Nephron progenitor cell (in vitro differentiated cells): ENCODE measurements at regions not wholly inside any gene's neighbourhood (a gene's known extent, or its start where the extent isn't known, plus 50 kb on each side); places are given as distances from the start of the nearest gene placed in this dataset.

Experiments used
- DNase-seq: peaks from one replicate; pipeline ENCODE4 v3.0.0; 2021
- H3K27ac Mint-ChIP-seq: 2 replicates; pipeline ENCODE4 v1.8.0; 2021; ENCODE audit warnings: mild to moderate bottlenecking, moderate library complexity, mixed read lengths
- H3K27me3 Mint-ChIP-seq: 2 replicates; pipeline ENCODE4 v1.8.0; 2021; ENCODE audit warnings: mild to moderate bottlenecking, low read depth, mixed read lengths; ENCODE audit not compliant: poor library complexity
- H3K36me3 Mint-ChIP-seq: 2 replicates; pipeline ENCODE4 v1.8.0; 2021; ENCODE audit warnings: low read depth, mixed read lengths
- H3K4me1 Mint-ChIP-seq: 2 replicates; pipeline ENCODE4 v1.8.0; 2021; ENCODE audit warnings: mixed read lengths
- H3K4me3 Mint-ChIP-seq: 2 replicates; pipeline ENCODE4 v1.8.0; 2021; ENCODE audit warnings: mild to moderate bottlenecking, moderate library complexity, mixed read lengths
- H3K9me3 Mint-ChIP-seq: 2 replicates; pipeline ENCODE4 v1.8.0; 2021; ENCODE audit warnings: mild to moderate bottlenecking, moderate library complexity, mixed read lengths
- CTCF ChIP-seq: fragments of 200-600 bp; sonication (generic); IDR thresholded peaks from 2 replicates; pipeline ENCODE4 v1.5.0; 2021; ENCODE audit warnings: antibody characterized with exemption

- H3K27ac Mint-ChIP-seq = no peak overlapping the region
- no peaks in the 10 kb centered on the region for H3K9me3 Mint-ChIP-seq
- peaks cover 5% of the 10 kb centered on the region for H3K27me3 Mint-ChIP-seq
- no peak for TF ChIP-seq CTCF
- no peaks in the 10 kb centered on the region for H3K4me1 Mint-ChIP-seq
- DNase-seq = no peak
- H3K36me3 Mint-ChIP-seq = no peaks in the 10 kb centered on the region
- no peak overlapping the region for H3K4me3 Mint-ChIP-seq
Measured at GRCh38 chr16:79931721-79932120, 331.2 kb upstream of the MAF start.

GRCh38 chr16:79929260-79929965 is 328.9 kb upstream of the MAF start:
- Mint-ChIP-seq H3K27me3 (peaks cover 5% of the 10 kb centered on the region), H3K27ac (no peak overlapping the region)

GRCh38 chr16:79928142-79928873 is 327.8 kb upstream of the MAF start:
- no peak for DNase-seq
- H3K4me3 Mint-ChIP-seq = no peak overlapping the region
- H3K27ac Mint-ChIP-seq = no peak overlapping the region
- no peaks in the 10 kb centered on the region for H3K36me3 Mint-ChIP-seq
- no peaks in the 10 kb centered on the region for H3K4me1 Mint-ChIP-seq
- H3K27me3 Mint-ChIP-seq = peaks cover 9% of the 10 kb centered on the region
- no peak for TF ChIP-seq CTCF
- H3K9me3 Mint-ChIP-seq = no peaks in the 10 kb centered on the region

More at GRCh38 chr16:79929260-79929965, 328.9 kb upstream of the MAF start:
- H3K9me3 Mint-ChIP-seq = no peaks in the 10 kb centered on the region
- no peak for TF ChIP-seq CTCF
- H3K36me3 Mint-ChIP-seq = no peaks in the 10 kb centered on the region
- no peak for DNase-seq
- no peaks in the 10 kb centered on the region for H3K4me1 Mint-ChIP-seq
- no peak overlapping the region for H3K4me3 Mint-ChIP-seq

- DNase-seq = no peak
- Mint-ChIP-seq H3K4me1 (no peaks in the 10 kb centered on the region), H3K36me3 (no peaks in the 10 kb centered on the region), H3K27me3 (peaks cover 9% of the 10 kb centered on the region), H3K4me3 (no peak overlapping the region), H3K27ac (no peak overlapping the region), H3K9me3 (no peaks in the 10 kb centered on the region)
- TF ChIP-seq CTCF = no peak
Measured at GRCh38 chr16:79926451-79927205, 326.1 kb upstream of the MAF start.

GRCh38 chr16:79923431-79923830 is 322.9 kb upstream of the MAF start:
- H3K27me3 Mint-ChIP-seq = peaks cover 4% of the 10 kb centered on the region
- H3K4me3 Mint-ChIP-seq = no peak overlapping the region
- no peaks in the 10 kb centered on the region for H3K9me3 Mint-ChIP-seq
- no peaks in the 10 kb centered on the region for H3K36me3 Mint-ChIP-seq
- H3K27ac Mint-ChIP-seq = no peak overlapping the region
- no peak for DNase-seq
- no peak for TF ChIP-seq CTCF
- H3K4me1 Mint-ChIP-seq = peaks cover 6% of the 10 kb centered on the region
